HepG2 (cell line): ENCODE measurements at regions not wholly inside any gene's neighbourhood (a gene's known extent, or its start where the extent isn't known, plus 50 kb on each side); places are given as distances from the start of the nearest gene placed in this dataset.

ENCODE experiments used
- DMAP1 ChIP-seq: IDR thresholded peaks from 2 replicates; pipeline ENCODE4 v1.6.1; 2016
- GABPA ChIP-seq, 2 experiments: IDR thresholded peaks; 2 replicates each; pipeline ENCODE4 v1.6.1; 2011 to 2016; ENCODE audit warnings: low read depth in 2 of 2, low read length in 1 of 2, missing biosample characterization in 1 of 2, missing genetic modification characterization in 1 of 2
- SRSF9 ChIP-seq: fragments of 200-400 bp; formaldehyde crosslinking; IDR thresholded peaks from 2 replicates; pipeline ENCODE4 v1.6.1; 2018; ENCODE audit warnings: borderline replicate concordance, mild to moderate bottlenecking, low read depth, low read length; ENCODE audit not compliant: insufficient read depth, poor library complexity, severe bottlenecking
- ZNF354B ChIP-seq: sonication (generic); formaldehyde crosslinking; IDR thresholded peaks from 2 replicates; pipeline ENCODE4 v1.8.0; 2022; ENCODE audit warnings: mild to moderate bottlenecking, missing genetic modification reagents
- ZNF670 ChIP-seq: sonication (generic); formaldehyde crosslinking; IDR thresholded peaks from 2 replicates; pipeline ENCODE4 v1.8.0; 2022; ENCODE audit warnings: mild to moderate bottlenecking, missing genetic modification reagents, borderline replicate concordance
- TF ChIP-seq, protein P1 (sequence below): sonication (generic); formaldehyde crosslinking; IDR thresholded peaks from 2 replicates; pipeline ENCODE4 v1.4.0; 2020; ENCODE audit warnings: missing genetic modification reagents, mild to moderate bottlenecking, borderline replicate concordance
- TF ChIP-seq, protein P2 (sequence below): sonication (generic); formaldehyde crosslinking; IDR thresholded peaks from 2 replicates; pipeline ENCODE4 v1.4.0; 2020; ENCODE audit warnings: missing genetic modification reagents
- TF ChIP-seq, protein P3 (sequence below): sonication (generic); formaldehyde crosslinking; IDR thresholded peaks from 2 replicates; pipeline ENCODE4 v1.9.0; 2021; ENCODE audit warnings: missing genetic modification reagents, mild to moderate bottlenecking, borderline replicate concordance

DNA sequence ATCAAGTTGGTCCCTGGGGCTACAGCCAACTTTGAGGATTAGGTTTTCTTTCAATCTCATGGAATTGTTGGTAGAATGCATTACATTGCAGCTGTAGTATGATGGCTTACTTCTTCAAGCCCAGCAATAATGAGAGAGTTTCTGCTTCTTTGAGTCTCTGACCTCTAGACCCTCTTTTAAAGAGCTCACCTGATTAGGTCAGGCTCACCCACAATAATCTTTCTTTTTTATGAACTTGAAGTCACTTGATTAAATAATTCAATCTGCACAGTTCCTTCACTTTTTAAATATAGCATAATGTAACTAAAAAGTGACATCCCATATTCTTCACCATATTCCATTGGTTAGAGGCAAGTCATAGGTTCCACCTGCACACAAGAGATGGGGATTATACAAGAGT lies 547.5 kb upstream of the CT83 start:
- TF ChIP-seq DMAP1 (no peak), ZNF670 (CRISPR knock-in tag) (no peak), GABPA (IDR thresholded peaks at IDR 0.05; ENCODE audit: low read depth, low read length) (no peak), GABPA (CRISPR knock-in tag; IDR thresholded peaks at IDR 0.05; ENCODE audit: low read depth) (no peak), ZNF354B (CRISPR knock-in tag) (no peak), SRSF9 (no peak)
- TF ChIP-seq, protein P1, sequence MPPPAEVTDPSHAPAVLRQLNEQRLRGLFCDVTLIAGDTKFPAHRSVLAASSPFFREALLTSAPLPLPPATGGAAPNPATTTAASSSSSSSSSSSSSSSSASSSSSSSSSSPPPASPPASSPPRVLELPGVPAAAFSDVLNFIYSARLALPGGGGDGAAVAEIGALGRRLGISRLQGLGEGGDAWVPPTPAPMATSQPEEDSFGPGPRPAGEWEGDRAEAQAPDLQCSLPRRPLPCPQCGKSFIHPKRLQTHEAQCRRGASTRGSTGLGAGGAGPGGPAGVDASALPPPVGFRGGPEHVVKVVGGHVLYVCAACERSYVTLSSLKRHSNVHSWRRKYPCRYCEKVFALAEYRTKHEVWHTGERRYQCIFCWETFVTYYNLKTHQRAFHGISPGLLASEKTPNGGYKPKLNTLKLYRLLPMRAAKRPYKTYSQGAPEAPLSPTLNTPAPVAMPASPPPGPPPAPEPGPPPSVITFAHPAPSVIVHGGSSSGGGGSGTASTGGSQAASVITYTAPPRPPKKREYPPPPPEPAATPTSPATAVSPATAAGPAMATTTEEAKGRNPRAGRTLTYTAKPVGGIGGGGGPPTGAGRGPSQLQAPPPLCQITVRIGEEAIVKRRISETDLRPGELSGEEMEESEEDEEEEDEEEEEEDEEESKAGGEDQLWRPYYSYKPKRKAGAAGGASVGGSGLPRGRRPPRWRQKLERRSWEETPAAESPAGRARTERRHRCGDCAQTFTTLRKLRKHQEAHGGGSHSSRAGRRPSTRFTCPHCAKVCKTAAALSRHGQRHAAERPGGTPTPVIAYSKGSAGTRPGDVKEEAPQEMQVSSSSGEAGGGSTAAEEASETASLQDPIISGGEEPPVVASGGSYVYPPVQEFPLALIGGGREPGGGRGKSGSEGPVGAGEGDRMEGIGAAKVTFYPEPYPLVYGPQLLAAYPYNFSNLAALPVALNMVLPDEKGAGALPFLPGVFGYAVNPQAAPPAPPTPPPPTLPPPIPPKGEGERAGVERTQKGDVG, result no peak
- TF ChIP-seq, protein P2, sequence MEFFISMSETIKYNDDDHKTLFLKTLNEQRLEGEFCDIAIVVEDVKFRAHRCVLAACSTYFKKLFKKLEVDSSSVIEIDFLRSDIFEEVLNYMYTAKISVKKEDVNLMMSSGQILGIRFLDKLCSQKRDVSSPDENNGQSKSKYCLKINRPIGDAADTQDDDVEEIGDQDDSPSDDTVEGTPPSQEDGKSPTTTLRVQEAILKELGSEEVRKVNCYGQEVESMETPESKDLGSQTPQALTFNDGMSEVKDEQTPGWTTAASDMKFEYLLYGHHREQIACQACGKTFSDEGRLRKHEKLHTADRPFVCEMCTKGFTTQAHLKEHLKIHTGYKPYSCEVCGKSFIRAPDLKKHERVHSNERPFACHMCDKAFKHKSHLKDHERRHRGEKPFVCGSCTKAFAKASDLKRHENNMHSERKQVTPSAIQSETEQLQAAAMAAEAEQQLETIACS (CRISPR knock-in tag), result no peak
- TF ChIP-seq, protein P3, sequence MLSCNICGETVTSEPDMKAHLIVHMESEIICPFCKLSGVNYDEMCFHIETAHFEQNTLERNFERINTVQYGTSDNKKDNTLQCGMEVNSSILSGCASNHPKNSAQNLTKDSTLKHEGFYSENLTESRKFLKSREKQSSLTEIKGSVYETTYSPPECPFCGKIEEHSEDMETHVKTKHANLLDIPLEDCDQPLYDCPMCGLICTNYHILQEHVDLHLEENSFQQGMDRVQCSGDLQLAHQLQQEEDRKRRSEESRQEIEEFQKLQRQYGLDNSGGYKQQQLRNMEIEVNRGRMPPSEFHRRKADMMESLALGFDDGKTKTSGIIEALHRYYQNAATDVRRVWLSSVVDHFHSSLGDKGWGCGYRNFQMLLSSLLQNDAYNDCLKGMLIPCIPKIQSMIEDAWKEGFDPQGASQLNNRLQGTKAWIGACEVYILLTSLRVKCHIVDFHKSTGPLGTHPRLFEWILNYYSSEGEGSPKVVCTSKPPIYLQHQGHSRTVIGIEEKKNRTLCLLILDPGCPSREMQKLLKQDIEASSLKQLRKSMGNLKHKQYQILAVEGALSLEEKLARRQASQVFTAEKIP (CRISPR knock-in tag), result no peak
